Breast epithelium (tissue), 3 donors: ENCODE measurements at regions not wholly inside any gene's neighbourhood (a gene's known extent, or its start where the extent isn't known, plus 50 kb on each side); places are given as distances from the start of the nearest gene placed in this dataset.

ENCODE experiments used
- CTCF ChIP-seq, 3 donors: fragments of 450-650 bp; IDR thresholded peaks; one replicate each; pipeline ENCODE4 v1.5.1; 2016 to 2017; ENCODE audit warnings: antibody characterized with exemption in 3 of 3, mild to moderate bottlenecking in 3 of 3, moderate library complexity in 3 of 3
- POLR2AphosphoS5 ChIP-seq, 3 donors: sonication (generic); formaldehyde crosslinking; IDR thresholded peaks; one replicate each; pipeline ENCODE4 v1.6.1; 2017; ENCODE audit warnings: antibody characterized with exemption in 3 of 3

- TF ChIP-seq CTCF (IDR thresholded peaks at IDR 0.05) (no peak), POLR2AphosphoS5 (IDR thresholded peaks at IDR 0.05) (no peak)
Observed at GRCh38 chr6:14067656-14068055, 49.9 kb upstream of the CD83 start.
